PC-9 (cell line): ENCODE measurements at regions not wholly inside any gene's neighbourhood (a gene's known extent, or its start where the extent isn't known, plus 50 kb on each side); places are given as distances from the start of the nearest gene placed in this dataset.

Experiments
- BruUV-seq: library from RNA; stranded (reverse); fragments of 400-500 nt; replicated peaks from 2 replicates; lab custom pipeline; 2021; lab: Mats Ljungman, UMichigan
- CTCF ChIA-PET: fragments of 300-600 bp; sonication (Branson Sonifier 250); formaldehyde crosslinking; loops from one replicate; lab custom pipeline; 2022; ENCODE audit warnings: antibody characterized with exemption; lab: Charles Lee
- POLR2A ChIA-PET: fragments of 300-600 bp; sonication (Branson Sonifier 250); formaldehyde crosslinking; loops from one replicate; lab custom pipeline; 2022; ENCODE audit warnings: antibody characterized with exemption; ENCODE audit not compliant: unreplicated experiment; lab: Charles Lee
- DNase-seq, 2 experiments: peaks; one replicate each; pipeline versions ENCODE4 v3.0.0 to v3.0.0-alpha.2; 2015 to 2022; ENCODE audit warnings: mixed read lengths in 1 of 2
- H2AFZ ChIP-seq: fragments of 200-600 bp; sonication (generic); 2 replicates; pipeline ENCODE4 v1.8.1; 2017; ENCODE audit warnings: antibody characterized with exemption
- H3F3A ChIP-seq: fragments of 200-600 bp; sonication (generic); 2 replicates; pipeline ENCODE4 v1.8.1; 2017; ENCODE audit warnings: antibody characterized with exemption, mild to moderate bottlenecking, low read depth; ENCODE audit not compliant: insufficient read depth
- H3K27ac ChIP-seq: fragments of 200-600 bp; sonication (generic); 2 replicates; pipeline ENCODE4 v1.6.1; 2016; ENCODE audit warnings: mixed run types
- H3K27me3 ChIP-seq: fragments of 200-600 bp; sonication (generic); 2 replicates; pipeline ENCODE4 v1.6.1; 2016; ENCODE audit warnings: low read depth, mixed run types; ENCODE audit not compliant: insufficient read depth
- H3K36me3 ChIP-seq: fragments of 200-600 bp; sonication (generic); 2 replicates; pipeline ENCODE4 v1.6.1; 2016; ENCODE audit warnings: low read depth, mixed run types
- H3K4me1 ChIP-seq: fragments of 200-600 bp; sonication (generic); replicated peaks from 2 replicates; pipeline ENCODE4 v1.6.1; 2016; ENCODE audit warnings: mixed run types; ENCODE audit not compliant: insufficient read depth
- H3K4me2 ChIP-seq: fragments of 200-600 bp; sonication (generic); 2 replicates; pipeline ENCODE4 v1.6.1; 2017; ENCODE audit warnings: mixed run types
- H3K4me3 ChIP-seq: fragments of 200-600 bp; sonication (generic); 2 replicates; pipeline ENCODE4 v1.6.1; 2016; ENCODE audit warnings: mixed run types
- H3K79me2 ChIP-seq: fragments of 200-600 bp; sonication (generic); 2 replicates; pipeline ENCODE4 v1.6.1; 2017; ENCODE audit warnings: low read depth, mixed run types
- H3K9me2 ChIP-seq: fragments of 200-600 bp; sonication (generic); 2 replicates; pipeline ENCODE4 v1.8.1; 2017; ENCODE audit warnings: mild to moderate bottlenecking; ENCODE audit not compliant: insufficient read depth
- H3K9me3 ChIP-seq: fragments of 200-600 bp; sonication (generic); 2 replicates; pipeline ENCODE4 v1.8.1; 2016; ENCODE audit warnings: low read depth; ENCODE audit not compliant: insufficient read depth
- H4K20me1 ChIP-seq: fragments of 200-600 bp; sonication (generic); 2 replicates; pipeline ENCODE4 v1.8.1; 2017; ENCODE audit not compliant: insufficient read depth
- EZH2 ChIP-seq: fragments of 200-600 bp; sonication (generic); IDR thresholded peaks from 2 replicates; pipeline ENCODE4 v1.8.0; 2017; ENCODE audit warnings: antibody characterized with exemption, low read depth
- intact Hi-C: fragments of 100-400 bp; cut with micrococcal nuclease; formaldehyde crosslinking; loops from one replicate; pipeline ENCODE4 v1.10.0; 2022; ENCODE audit not compliant: unreplicated experiment
- TF ChIP-seq, protein P1 (sequence below): fragments of 200-600 bp; sonication (generic); conservative IDR thresholded peaks from 2 replicates; pipeline ENCODE4 v1.6.1; 2017; ENCODE audit warnings: mixed run types, antibody characterized with exemption, mild to moderate bottlenecking, moderate library complexity

DNA sequence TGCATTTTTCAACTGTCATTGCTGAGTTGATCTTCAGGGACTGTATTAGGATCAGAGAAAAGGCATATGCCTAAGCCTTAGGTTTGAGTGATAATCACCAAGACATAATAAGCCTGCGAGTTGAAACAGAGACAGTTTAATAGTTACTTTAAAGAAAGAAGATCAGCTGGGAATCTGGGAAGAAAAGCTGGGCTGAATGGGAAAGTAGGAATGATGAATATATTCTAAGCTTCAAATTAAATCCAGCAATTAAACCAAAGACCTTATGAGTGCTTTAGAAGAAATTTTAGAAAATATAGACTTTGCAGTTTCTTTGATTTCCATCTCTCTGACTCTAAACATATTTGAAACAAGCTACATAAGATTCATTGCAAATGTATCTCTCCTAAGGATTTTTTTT, 222.3 kb downstream of the ENC1 start:
- Histone ChIP-seq H3K4me1 (0 out of 2 replicates have a peak, but pooled peaks cover 3% of the 10 kb centered on the region), H3F3A (peaks cover 3% of the 10 kb centered on the region; the same call in 1 of the 2 replicates), H3K27ac (no peak overlapping the region), H3K27me3 (no peaks in the 10 kb centered on the region), H2AFZ (no peak overlapping the region), H3K79me2 (no peaks in the 10 kb centered on the region), H3K4me2 (no peak overlapping the region), H3K9me2 (no peaks in the 10 kb centered on the region), H4K20me1 (no peaks in the 10 kb centered on the region), H3K4me3 (no peak overlapping the region), H3K36me3 (no peaks in the 10 kb centered on the region), H3K9me3 (0 out of 2 replicates have a peak, but pooled peaks cover 12% of the 10 kb centered on the region)
- intact Hi-C loops, result no loop called here
- ChIA-PET CTCF (no interaction called here), POLR2A (no interaction called here)
- no TSS peak for BruUV-seq
- no peak for DNase-seq
- no peak for TF ChIP-seq EZH2
- TF ChIP-seq, protein P1, sequence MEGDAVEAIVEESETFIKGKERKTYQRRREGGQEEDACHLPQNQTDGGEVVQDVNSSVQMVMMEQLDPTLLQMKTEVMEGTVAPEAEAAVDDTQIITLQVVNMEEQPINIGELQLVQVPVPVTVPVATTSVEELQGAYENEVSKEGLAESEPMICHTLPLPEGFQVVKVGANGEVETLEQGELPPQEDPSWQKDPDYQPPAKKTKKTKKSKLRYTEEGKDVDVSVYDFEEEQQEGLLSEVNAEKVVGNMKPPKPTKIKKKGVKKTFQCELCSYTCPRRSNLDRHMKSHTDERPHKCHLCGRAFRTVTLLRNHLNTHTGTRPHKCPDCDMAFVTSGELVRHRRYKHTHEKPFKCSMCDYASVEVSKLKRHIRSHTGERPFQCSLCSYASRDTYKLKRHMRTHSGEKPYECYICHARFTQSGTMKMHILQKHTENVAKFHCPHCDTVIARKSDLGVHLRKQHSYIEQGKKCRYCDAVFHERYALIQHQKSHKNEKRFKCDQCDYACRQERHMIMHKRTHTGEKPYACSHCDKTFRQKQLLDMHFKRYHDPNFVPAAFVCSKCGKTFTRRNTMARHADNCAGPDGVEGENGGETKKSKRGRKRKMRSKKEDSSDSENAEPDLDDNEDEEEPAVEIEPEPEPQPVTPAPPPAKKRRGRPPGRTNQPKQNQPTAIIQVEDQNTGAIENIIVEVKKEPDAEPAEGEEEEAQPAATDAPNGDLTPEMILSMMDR, result no peak

DNA sequence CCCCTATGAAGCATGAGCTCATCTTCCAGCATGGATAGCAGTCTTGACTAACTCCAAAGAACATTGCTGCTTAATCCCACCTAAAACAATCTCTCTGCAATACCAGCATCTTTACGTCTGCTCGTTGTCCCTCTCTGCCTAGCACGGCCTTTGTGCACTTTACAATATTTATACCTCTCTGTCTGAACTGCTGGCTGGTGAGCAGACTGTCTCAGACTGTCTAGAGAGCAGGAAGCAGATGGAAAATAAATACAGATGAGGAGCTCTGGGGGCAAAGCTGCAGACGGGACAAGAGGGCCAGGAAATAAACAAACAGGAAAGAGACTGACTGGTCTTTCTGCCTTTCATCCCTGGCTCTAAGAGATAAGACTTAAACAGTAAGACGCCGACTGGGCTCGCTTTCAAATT, 224.8 kb downstream of the ENC1 start:
- intact Hi-C loops, result no loop called here
- H3K27ac ChIP-seq, result no peak overlapping the region
- no peaks in the 10 kb centered on the region for H3K4me1 ChIP-seq
- TF ChIP-seq, protein P1, result no peak
- no peak for TF ChIP-seq EZH2
- ChIA-PET POLR2A (interaction anchor here (0.6 kb wide), 1 partner anchor 108 kb away, joined by 3 read pairs; no protein-coding TSS in a partner anchor), CTCF (no interaction called here)
- H3K27me3 ChIP-seq, result no peaks in the 10 kb centered on the region
- no peak overlapping the region for H2AFZ ChIP-seq
- BruUV-seq, result no TSS peak
- H3K36me3 ChIP-seq, result no peaks in the 10 kb centered on the region
- no peaks in the 10 kb centered on the region for H3K9me2 ChIP-seq
- no peaks in the 10 kb centered on the region for H3K79me2 ChIP-seq
- no peak overlapping the region for H3K4me3 ChIP-seq
- no peaks in the 10 kb centered on the region for H3F3A ChIP-seq
- no peak overlapping the region for H3K4me2 ChIP-seq
- H3K9me3 ChIP-seq, result no peaks in the 10 kb centered on the region
- DNase-seq, result no peak
- H4K20me1 ChIP-seq, result no peaks in the 10 kb centered on the region

DNA sequence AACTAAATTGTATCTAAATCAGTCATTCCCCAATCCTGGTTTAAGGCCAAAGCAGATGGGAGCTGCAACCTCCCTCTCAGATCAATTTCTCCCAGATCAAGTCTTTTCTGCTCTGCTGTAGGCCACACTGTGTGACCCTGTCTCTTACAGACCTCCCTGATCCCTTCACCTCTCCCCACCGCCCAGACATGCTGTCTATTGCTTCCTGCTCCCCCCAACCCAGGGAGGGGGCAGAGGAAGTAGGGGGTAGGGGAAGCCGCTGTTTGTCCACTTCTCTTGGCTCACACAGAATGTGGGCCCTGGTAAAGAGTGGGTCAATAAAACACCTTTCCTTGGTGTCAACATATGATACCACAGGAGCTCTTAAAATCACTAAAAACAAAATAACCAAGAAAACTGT, 226.3 kb downstream of the ENC1 start:
- ChIA-PET POLR2A (no interaction called here), CTCF (no interaction called here)
- no peaks in the 10 kb centered on the region for H4K20me1 ChIP-seq
- no peak overlapping the region for H2AFZ ChIP-seq
- H3K4me2 ChIP-seq, result no peak overlapping the region
- no peak for DNase-seq
- peaks cover 4% of the 10 kb centered on the region for H3K4me1 ChIP-seq
- H3K9me2 ChIP-seq, result no peaks in the 10 kb centered on the region
- peaks cover 1% of the 10 kb centered on the region; the same call in 1 of the 2 replicates for H3F3A ChIP-seq
- no peaks in the 10 kb centered on the region for H3K27me3 ChIP-seq
- no peak overlapping the region for H3K27ac ChIP-seq
- no TSS peak for BruUV-seq
- intact Hi-C loops, result no loop called here
- no peak overlapping the region for H3K4me3 ChIP-seq
- H3K9me3 ChIP-seq, result no peaks in the 10 kb centered on the region
- TF ChIP-seq EZH2, result no peak
- TF ChIP-seq, protein P1, result no peak
- H3K36me3 ChIP-seq, result no peaks in the 10 kb centered on the region
- H3K79me2 ChIP-seq, result no peaks in the 10 kb centered on the region
